GM12878 (cell line): ENCODE measurements at regions not wholly inside any gene's neighbourhood (a gene's known extent, or its start where the extent isn't known, plus 50 kb on each side); places are given as distances from the start of the nearest gene placed in this dataset.

Source experiments
- ATAC-seq: fragments of 200-7000 bp; cut with Tn5 transposase; 3 replicates; pipeline ENCODE4 v1.9.1; 2020; ENCODE audit warnings: mild to moderate bottlenecking, moderate library complexity
- BruUV-seq: library from RNA; stranded (reverse); fragments of 400-500 nt; replicated peaks from 2 replicates; lab custom pipeline; 2021; lab: Mats Ljungman, UMichigan
- CTCF ChIA-PET: fragments of 300-600 bp; sonication (Branson Sonifier 250); formaldehyde crosslinking; extraction: SDS; loops from one replicate; lab custom pipeline; 2021; ENCODE audit warnings: inconsistent platforms; lab: Yijun Ruan, JAX
- POLR2A ChIA-PET: fragments of 350-600 bp; formaldehyde crosslinking; extraction: SDS; loops from one replicate; lab custom pipeline; 2021; ENCODE audit warnings: inconsistent platforms; lab: Charles Lee
- RAD21 ChIA-PET: fragments of 300-600 bp; sonication (Branson Sonifier 250); formaldehyde crosslinking; loops from one replicate; lab custom pipeline; 2023; ENCODE audit warnings: antibody characterized with exemption; ENCODE audit not compliant: unreplicated experiment; lab: Charles Lee
- SMC1A ChIA-PET: fragments of 300-600 bp; sonication (Branson Sonifier 250); formaldehyde crosslinking; loops from one replicate; lab custom pipeline; 2023; ENCODE audit not compliant: unreplicated experiment, uncharacterized antibody; lab: Charles Lee
- DNase-seq: peaks from one replicate; pipeline ENCODE4 v3.0.0-alpha.2; 2011; ENCODE audit warnings: low read depth, low spot score
- FAIRE-seq: peaks from 3 replicates; lab custom pipeline; 2011; peaks lifted over from hg19 to GRCh38; lab: Jason Lieb, UNC
- H2AFZ ChIP-seq: 2 replicates; pipeline ENCODE4 v1.6.0; 2011; ENCODE audit warnings: low read depth, low read length, control low read depth; ENCODE audit not compliant: control insufficient read depth
- H3K27ac ChIP-seq: 2 replicates; pipeline ENCODE4 v1.5.1; 2011; ENCODE audit warnings: control low read depth; ENCODE audit not compliant: control insufficient read depth, insufficient read depth
- H3K27me3 ChIP-seq, 2 experiments: replicated peaks in 1 of 2; 2 replicates each; pipeline versions ENCODE4 v1.6.0 to v1.6.1; 2011; ENCODE audit warnings: low read length in 1 of 2; ENCODE audit not compliant: control insufficient read depth in 2 of 2, insufficient read depth in 2 of 2
- H3K36me3 ChIP-seq, 2 experiments: 2 replicates each; pipeline ENCODE4 v1.5.1; 2011; ENCODE audit warnings: low read length in 1 of 2; ENCODE audit not compliant: control insufficient read depth in 2 of 2, insufficient read depth in 2 of 2
- H3K4me1 ChIP-seq: 2 replicates; pipeline ENCODE4 v1.6.1; 2011; ENCODE audit warnings: mild to moderate bottlenecking, low read length, moderate library complexity, mixed read lengths; ENCODE audit not compliant: control insufficient read depth, insufficient read depth
- H3K4me2 ChIP-seq: 2 replicates; pipeline ENCODE4 v1.6.0; 2011; ENCODE audit warnings: control low read depth; ENCODE audit not compliant: control insufficient read depth, insufficient read depth
- H3K4me3 ChIP-seq: fragments of 200-600 bp; sonication (generic); 2 replicates; pipeline ENCODE4 v1.5.1; 2016
- H3K79me2 ChIP-seq: 2 replicates; pipeline ENCODE4 v1.6.0; 2011; ENCODE audit warnings: low read length; ENCODE audit not compliant: control insufficient read depth, insufficient read depth
- H3K9ac ChIP-seq: 2 replicates; pipeline ENCODE4 v1.8.0; 2011; ENCODE audit warnings: low read length, control low read depth, mixed read lengths; ENCODE audit not compliant: control insufficient read depth, insufficient read depth
- H3K9me3 ChIP-seq: replicated peaks from 3 replicates; pipeline ENCODE4 v1.5.1; 2011; ENCODE audit warnings: mild to moderate bottlenecking, low read length; ENCODE audit not compliant: control insufficient read depth, insufficient read depth
- H4K20me1 ChIP-seq: 2 replicates; pipeline ENCODE4 v1.6.0; 2011; ENCODE audit not compliant: control insufficient read depth, insufficient read depth
- ETV6 ChIP-seq, 2 experiments: fragments of 450-650 bp in 1 of 2; IDR thresholded peaks in 1 of 2; conservative IDR thresholded peaks in 1 of 2; 2 replicates each; pipeline ENCODE4 v1.6.1; 2014; ENCODE audit warnings: antibody characterized with exemption in 1 of 2, borderline replicate concordance in 1 of 2, low read depth in 1 of 2, mild to moderate bottlenecking in 1 of 2, moderate library complexity in 1 of 2
- HDGF ChIP-seq: fragments of 450-650 bp; IDR thresholded peaks from 2 replicates; pipeline ENCODE4 v1.6.1; 2016; ENCODE audit warnings: antibody characterized with exemption
- RBBP5 ChIP-seq: fragments of 200-600 bp; sonication (generic); conservative IDR thresholded peaks from 2 replicates; pipeline ENCODE4 v1.6.1; 2016
- SP1 ChIP-seq: IDR thresholded peaks from one replicate; pipeline ENCODE4 v1.6.1; 2011; ENCODE audit warnings: low read depth, low read length
- SRF ChIP-seq, 2 experiments: IDR thresholded peaks; 2 replicates each; pipeline ENCODE4 v1.6.1; 2011; ENCODE audit warnings: low read depth in 2 of 2, low read length in 2 of 2, mild to moderate bottlenecking in 1 of 2, moderate library complexity in 1 of 2
- SUZ12 ChIP-seq: fragments of 200-600 bp; sonication (generic); IDR thresholded peaks from one replicate; pipeline ENCODE4 v1.6.1; 2018; ENCODE audit warnings: antibody characterized with exemption, mild to moderate bottlenecking; ENCODE audit not compliant: unreplicated experiment
- USF2 ChIP-seq: IDR thresholded peaks from 2 replicates; pipeline ENCODE4 v1.6.1; 2011; ENCODE audit warnings: low read depth, low read length, improper control_type of control experiment, borderline replicate concordance
- ZBTB4 ChIP-seq: fragments of 450-650 bp; formaldehyde crosslinking; IDR thresholded peaks from 2 replicates; pipeline ENCODE4 v1.4.0; 2022; ENCODE audit warnings: mild to moderate bottlenecking, moderate library complexity
- ZBTB40 ChIP-seq: fragments of 450-650 bp; IDR thresholded peaks from 2 replicates; pipeline ENCODE4 v1.6.1; 2016; ENCODE audit warnings: mild to moderate bottlenecking, moderate library complexity, borderline replicate concordance
- ZNF207 ChIP-seq: fragments of 450-650 bp; IDR thresholded peaks from 2 replicates; pipeline ENCODE4 v1.6.1; 2014; ENCODE audit warnings: antibody characterized with exemption, mild to moderate bottlenecking, borderline replicate concordance
- WGBS: methylation state at CpG from one replicate; pipeline ENCODE4 v1.1.6; 2016; ENCODE audit warnings: low lambda C conversion rate; ENCODE audit not compliant: insufficient replicate concordance, insufficient coverage; ENCODE audit errors: missing lambda C conversion rate; 5-methylcytosine and 5-hydroxymethylcytosine counted together
- in situ Hi-C: fragments of 300-500 bp; cut with MboI; formaldehyde crosslinking; loops from 9 replicates; pipeline ENCODE4 v1.14.3; 2018; ENCODE audit warnings: mixed read lengths
- intact Hi-C: fragments of 100-400 bp; cut with micrococcal nuclease; formaldehyde crosslinking; loops from one replicate; pipeline ENCODE4 v1.14.2; 2022; ENCODE audit not compliant: unreplicated experiment

- POLR2A ChIA-PET = no interaction called here
- Histone ChIP-seq H3K79me2 (no peaks in the 10 kb centered on the region), H3K9me3 (no peaks in the 10 kb centered on the region), H3K9ac (no peak overlapping the region), H3K4me2 (no peak overlapping the region), H3K4me1 (no peaks in the 10 kb centered on the region), H3K27me3 (no peaks in the 10 kb centered on the region), H3K27ac (no peak overlapping the region), H4K20me1 (no peaks in the 10 kb centered on the region), H2AFZ (no peak overlapping the region), H3K36me3 (no peaks in the 10 kb centered on the region), H3K4me3 (no peak overlapping the region)
- RAD21 ChIA-PET = no interaction called here
- WGBS = 69% methylated on average over 2 of the region's 2 CpGs
- DNase-seq (no peak), ATAC-seq (no peak), FAIRE-seq (no peak)
- BruUV-seq = no TSS peak
- in situ Hi-C loops = no loop called here
- intact Hi-C loops = loop anchor here (10.0 kb wide), 1 partner anchor 61 kb away; no protein-coding TSS in a partner anchor
- SMC1A ChIA-PET = interaction anchor here (0.8 kb wide), 1 partner anchor 22 kb away, joined by 3 read pairs; no protein-coding TSS in a partner anchor
- CTCF ChIA-PET = no interaction called here
- TF ChIP-seq ZNF207 (no peak), USF2 (no peak), RBBP5 (no peak), SRF (IDR thresholded peaks at IDR 0.05; ENCODE audit: low read depth in 2 of 2, low read length in 2 of 2) (no peak), SP1 (no peak), ZBTB40 (no peak), ZBTB4 (no peak), HDGF (no peak), SUZ12 (no peak), ETV6 (conservative IDR thresholded peaks at IDR 0.05 in 1 of 2, IDR thresholded peaks at IDR 0.05 in 1 of 2; ENCODE audit: borderline replicate concordance in 1 of 2, low read depth in 1 of 2) (no peak)
Observed at GRCh38 chrX:143115466-143115865, 89.7 kb downstream of the SPANXN4 start.
